Ascending aorta (tissue), 2 donors: ENCODE measurements at regions not wholly inside any gene's neighbourhood (a gene's known extent, or its start where the extent isn't known, plus 50 kb on each side); places are given as distances from the start of the nearest gene placed in this dataset.

Experiments used
- DNase-seq, 2 donors: peaks; one replicate each; pipeline ENCODE4 v3.0.0-alpha.2; 2019; ENCODE audit warnings: low spot score in 2 of 2
- H3K27ac ChIP-seq, 2 donors: fragments of 200-600 bp; sonication (generic); one replicate each; pipeline ENCODE4 v1.5.1; 2016 to 2017; ENCODE audit warnings: mild to moderate bottlenecking in 1 of 2
- H3K27me3 ChIP-seq: fragments of 200-600 bp; sonication (generic); one replicate; pipeline ENCODE4 v1.5.1; 2017
- H3K36me3 ChIP-seq, 2 donors: fragments of 200-600 bp; sonication (generic); one replicate each; pipeline ENCODE4 v1.5.1; 2016
- H3K4me1 ChIP-seq, 2 donors: fragments of 200-600 bp; sonication (generic); one replicate each; pipeline ENCODE4 v1.5.1; 2016 to 2017; ENCODE audit warnings: mild to moderate bottlenecking in 1 of 2
- H3K4me3 ChIP-seq, 2 donors: fragments of 200-600 bp; sonication (generic); one replicate each; pipeline ENCODE4 v1.5.1; 2016 to 2017; ENCODE audit warnings: mild to moderate bottlenecking in 1 of 2
- H3K9me3 ChIP-seq, 2 donors: fragments of 200-600 bp; sonication (generic); one replicate each; pipeline ENCODE4 v1.5.1; 2016
- intact Hi-C: fragments of 100-400 bp; cut with DNase I; formaldehyde crosslinking; loops from one replicate; pipeline ENCODE4 v1.15.1; 2023
- TF ChIP-seq, protein P1 (sequence below), 3 experiments: fragments of 200-600 bp in 2 of 3; fragments of 450-650 bp in 1 of 3; sonication (generic) in 2 of 3; IDR thresholded peaks; one replicate each; pipeline ENCODE4 v1.5.1; 2016 to 2019; ENCODE audit warnings: antibody characterized with exemption in 3 of 3, mild to moderate bottlenecking in 1 of 3, moderate library complexity in 1 of 3

DNA sequence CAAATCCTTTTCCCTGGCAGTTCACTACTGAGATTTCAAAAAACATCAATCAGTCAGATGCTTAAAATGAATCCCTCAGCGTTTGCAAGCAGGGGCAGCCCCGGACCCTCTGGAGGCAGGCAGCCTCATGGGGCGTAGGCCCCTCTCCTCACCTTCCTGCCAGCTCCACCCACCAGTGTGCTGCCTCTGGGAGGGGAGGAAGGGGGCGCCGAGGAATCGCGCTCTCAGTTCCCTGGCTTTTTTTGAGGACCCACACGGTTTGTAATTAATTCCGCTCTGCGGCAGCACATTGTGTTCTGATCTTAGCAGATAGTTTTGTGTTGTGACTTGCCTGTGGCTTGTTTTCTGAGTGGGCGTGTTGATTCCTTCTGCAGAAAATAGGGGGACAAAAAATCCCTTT, 159.9 kb downstream of the KLF13 start:
- Histone ChIP-seq H3K36me3 (no peaks in the 10 kb centered on the region), H3K27ac (no peak overlapping the region), H3K9me3 (peaks cover 0 to 1% of the 10 kb centered on the region in 2 donors), H3K4me3 (no peak overlapping the region), H3K27me3 (no peaks in the 10 kb centered on the region), H3K4me1 (peaks cover 10 to 23% of the 10 kb centered on the region in 2 donors)
- no peak for DNase-seq
- intact Hi-C loops = loop anchor here (5.0 kb wide), 1 partner anchor 494 kb away; the partner anchor contains the start of gene MTMR10
- TF ChIP-seq, protein P1, sequence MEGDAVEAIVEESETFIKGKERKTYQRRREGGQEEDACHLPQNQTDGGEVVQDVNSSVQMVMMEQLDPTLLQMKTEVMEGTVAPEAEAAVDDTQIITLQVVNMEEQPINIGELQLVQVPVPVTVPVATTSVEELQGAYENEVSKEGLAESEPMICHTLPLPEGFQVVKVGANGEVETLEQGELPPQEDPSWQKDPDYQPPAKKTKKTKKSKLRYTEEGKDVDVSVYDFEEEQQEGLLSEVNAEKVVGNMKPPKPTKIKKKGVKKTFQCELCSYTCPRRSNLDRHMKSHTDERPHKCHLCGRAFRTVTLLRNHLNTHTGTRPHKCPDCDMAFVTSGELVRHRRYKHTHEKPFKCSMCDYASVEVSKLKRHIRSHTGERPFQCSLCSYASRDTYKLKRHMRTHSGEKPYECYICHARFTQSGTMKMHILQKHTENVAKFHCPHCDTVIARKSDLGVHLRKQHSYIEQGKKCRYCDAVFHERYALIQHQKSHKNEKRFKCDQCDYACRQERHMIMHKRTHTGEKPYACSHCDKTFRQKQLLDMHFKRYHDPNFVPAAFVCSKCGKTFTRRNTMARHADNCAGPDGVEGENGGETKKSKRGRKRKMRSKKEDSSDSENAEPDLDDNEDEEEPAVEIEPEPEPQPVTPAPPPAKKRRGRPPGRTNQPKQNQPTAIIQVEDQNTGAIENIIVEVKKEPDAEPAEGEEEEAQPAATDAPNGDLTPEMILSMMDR (IDR thresholded peaks at IDR 0.05) = no peak

DNA sequence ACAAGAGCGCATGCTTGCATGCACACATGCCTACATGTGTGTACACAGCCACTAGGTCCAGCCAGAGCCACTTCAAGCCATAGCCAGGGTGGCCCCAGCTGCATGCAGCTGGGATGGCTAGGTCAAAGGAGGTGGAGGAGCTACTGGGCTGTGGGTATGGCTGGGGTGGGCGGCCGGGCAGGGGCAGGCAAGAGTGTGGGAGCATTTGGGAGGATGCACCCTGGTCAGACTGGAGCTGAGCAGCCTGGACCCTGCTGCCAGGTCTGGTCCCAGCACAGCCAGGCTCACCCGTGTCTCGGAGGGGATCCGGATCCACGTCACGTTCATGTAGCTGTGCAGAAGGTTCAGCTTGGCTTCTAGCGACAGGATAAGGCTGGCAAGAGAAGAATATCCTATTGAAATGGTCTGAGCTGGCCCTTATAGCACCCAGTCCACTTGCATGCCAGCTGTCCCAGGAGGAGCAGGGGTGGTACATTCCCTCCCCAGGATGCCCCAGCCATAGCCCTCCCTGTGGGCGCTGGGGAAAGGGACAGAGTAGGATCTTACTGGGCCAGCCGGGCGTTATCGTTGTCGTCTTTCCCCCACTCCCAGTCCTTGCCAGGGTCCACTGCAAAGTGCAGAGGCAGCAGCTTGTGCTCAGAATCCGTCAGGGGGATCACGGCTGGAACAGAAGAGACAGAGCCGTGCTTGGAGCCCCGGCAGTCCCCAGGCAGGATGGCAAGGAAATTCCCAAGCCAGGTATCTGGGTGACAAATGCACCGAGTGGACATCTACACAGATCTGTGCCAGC, 160.5 kb downstream of the KLF13 start:
- H3K27me3 ChIP-seq = no peaks in the 10 kb centered on the region

DNA sequence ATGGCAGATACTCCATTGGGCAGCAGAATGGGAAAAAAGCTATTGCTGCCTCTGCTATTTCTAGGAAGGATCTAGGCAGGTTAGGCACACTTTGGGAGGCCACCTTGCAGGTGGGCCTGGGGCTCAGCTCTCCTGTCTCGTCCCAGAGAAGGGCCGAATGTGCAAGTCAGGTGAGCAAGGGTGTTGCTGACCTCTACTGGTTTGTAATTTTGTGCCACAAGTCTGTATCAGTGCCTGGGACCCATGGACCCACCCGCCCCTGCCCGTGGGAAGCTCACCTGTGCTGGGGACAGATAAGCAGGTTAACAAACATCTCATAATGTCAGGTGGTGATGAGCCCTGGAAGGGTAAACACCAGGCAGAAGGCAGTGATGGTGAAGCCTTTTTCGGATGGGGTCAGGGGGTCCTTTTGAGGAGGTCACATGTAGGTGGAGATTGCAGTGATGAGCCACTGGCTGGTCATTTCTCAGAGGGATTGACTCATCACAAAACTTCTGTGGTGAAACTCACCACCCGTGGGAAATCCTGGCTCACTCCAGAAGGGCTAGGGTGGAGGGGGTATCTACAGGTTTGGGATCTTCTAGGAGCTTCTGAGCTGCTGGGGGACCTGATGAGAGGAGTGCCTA, 161.3 kb downstream of the KLF13 start:
- no peak overlapping the region for H3K4me3 ChIP-seq
- no peaks in the 10 kb centered on the region for H3K36me3 ChIP-seq
- H3K4me1 ChIP-seq = peaks cover 10 to 23% of the 10 kb centered on the region in 2 donors
- TF ChIP-seq, protein P1 (IDR thresholded peaks at IDR 0.05) = no peak
- H3K27ac ChIP-seq = peak overlapping the region; percentile 76 to 81
- DNase-seq = no peak
- peaks cover 0 to 9% of the 10 kb centered on the region in 2 donors for H3K9me3 ChIP-seq
- intact Hi-C loops = loop anchor here (1.0 to 5.0 kb wide), 3 partner anchors 49 to 496 kb away; partner anchors contain the start of gene MTMR10
- no peaks in the 10 kb centered on the region for H3K27me3 ChIP-seq

More for the DNA sequence above, 160.5 kb downstream of the KLF13 start:
- intact Hi-C loops = loop anchor here (5.0 kb wide), 1 partner anchor 495 kb away; the partner anchor contains the start of gene MTMR10
- no peak overlapping the region for H3K27ac ChIP-seq
- H3K4me3 ChIP-seq = no peak overlapping the region
- no peaks in the 10 kb centered on the region for H3K36me3 ChIP-seq
- TF ChIP-seq, protein P1 (IDR thresholded peaks at IDR 0.05) = no peak
- peaks cover 0 to 7% of the 10 kb centered on the region in 2 donors for H3K9me3 ChIP-seq
- DNase-seq = no peak
- H3K4me1 ChIP-seq = peaks cover 10 to 23% of the 10 kb centered on the region in 2 donors

DNA sequence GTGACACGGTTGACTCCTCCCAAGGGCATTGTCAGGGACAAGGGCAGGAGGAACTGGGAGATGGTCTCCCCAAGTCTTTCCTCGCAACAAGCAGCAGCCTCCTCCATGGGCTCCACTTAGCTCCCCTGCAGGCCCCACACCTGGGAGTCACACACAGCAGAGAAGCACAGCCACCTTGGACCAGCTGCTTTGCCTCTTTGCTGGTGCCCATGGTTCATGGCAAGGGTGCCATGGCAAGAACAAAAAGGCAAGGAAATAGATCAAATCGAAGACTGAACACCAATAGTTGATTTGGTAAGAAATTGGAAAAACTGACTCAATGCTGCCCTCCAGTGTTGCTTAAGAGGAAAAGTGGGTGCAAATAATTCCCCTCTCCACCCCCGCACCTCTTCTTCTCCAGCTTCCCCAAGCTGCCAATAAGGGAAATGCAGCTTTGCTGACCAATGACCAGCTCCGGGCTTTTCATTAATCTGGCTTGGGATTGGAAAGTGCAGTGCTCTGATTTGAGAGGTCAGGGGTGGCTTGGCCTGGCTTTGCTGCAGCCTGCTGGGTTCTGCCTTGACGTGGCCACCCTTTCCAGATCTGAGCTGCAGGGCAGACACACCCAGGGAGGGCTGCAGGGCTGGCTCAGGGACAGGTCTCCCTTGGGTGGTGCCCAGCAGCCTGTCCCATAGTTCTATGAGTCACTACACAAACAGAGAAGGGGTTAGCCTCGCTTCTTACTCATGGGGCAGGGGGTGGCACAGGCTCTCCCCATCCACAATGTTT, 162.0 kb downstream of the KLF13 start:
- Histone ChIP-seq H3K27me3 (no peaks in the 10 kb centered on the region), H3K4me1 (peaks cover 10 to 23% of the 10 kb centered on the region in 2 donors), H3K27ac (peak overlapping the region; percentile 76 to 81), H3K36me3 (no peaks in the 10 kb centered on the region), H3K4me3 (no peak overlapping the region), H3K9me3 (peaks cover 0 to 9% of the 10 kb centered on the region in 2 donors)
- intact Hi-C loops = loop anchor here (1.0 to 5.0 kb wide), 4 partner anchors 50 to 496 kb away; partner anchors contain the start of genes KLF13 and MTMR10
- TF ChIP-seq, protein P1 (IDR thresholded peaks at IDR 0.05) = peak; percentile 84 to 91 (median 87)
- DNase-seq = peak; percentile 26 to 86

DNA sequence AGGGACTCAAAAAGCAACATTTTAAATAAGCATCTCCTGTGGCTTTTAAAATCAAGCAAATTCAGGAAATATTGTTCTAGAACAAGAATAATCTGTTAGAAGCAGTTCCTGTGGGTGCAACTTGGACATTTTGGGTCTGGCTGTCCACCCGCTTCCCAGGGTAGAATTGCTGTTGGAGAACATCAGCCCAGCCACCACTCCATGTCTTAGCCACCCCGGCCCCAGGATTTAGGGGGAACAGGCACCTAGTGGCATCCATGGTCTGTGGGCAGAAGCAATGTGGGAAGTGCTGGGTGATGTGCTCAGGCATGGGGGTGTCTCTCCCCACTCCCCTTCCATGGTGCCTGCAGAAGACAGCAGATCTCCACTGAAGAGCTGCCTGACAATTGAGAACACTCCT, 162.6 kb downstream of the KLF13 start:
- peak overlapping the region; percentile 76 to 81 for H3K27ac ChIP-seq
- DNase-seq = no peak

More for the DNA sequence above, 162.6 kb downstream of the KLF13 start:
- intact Hi-C loops = loop anchor here (1.0 to 5.0 kb wide), 3 partner anchors 50 to 497 kb away; partner anchors contain the start of genes KLF13 and MTMR10
- H3K36me3 ChIP-seq = no peaks in the 10 kb centered on the region
- H3K9me3 ChIP-seq = peaks cover 0 to 9% of the 10 kb centered on the region in 2 donors
- H3K4me1 ChIP-seq = peaks cover 10 to 23% of the 10 kb centered on the region in 2 donors
- no peak overlapping the region for H3K4me3 ChIP-seq
- TF ChIP-seq, protein P1 (IDR thresholded peaks at IDR 0.05) = no peak
- no peaks in the 10 kb centered on the region for H3K27me3 ChIP-seq
